HG03066 (cell line): ENCODE measurements at regions not wholly inside any gene's neighbourhood (a gene's known extent, or its start where the extent isn't known, plus 50 kb on each side); places are given as distances from the start of the nearest gene placed in this dataset.
"Not testable (repeated sequence)": the region's sequence is repeated elsewhere in the genome, so short reads cannot be mapped to it uniquely, and the experiment has no call there.

Source experiments
- ATAC-seq: cut with Tn5 transposase; IDR thresholded peaks from one replicate; pipeline ENCODE4 v1.9.1; 2021; ENCODE audit warnings: low read depth; ENCODE audit not compliant: unreplicated experiment

GRCh38 chr6:139528471-139528870, 154.0 kb upstream of the CITED2 start:
- no peak for ATAC-seq

GRCh38 chr6:139525415-139525814, 151.0 kb upstream of the CITED2 start:
- ATAC-seq = no peak

DNA sequence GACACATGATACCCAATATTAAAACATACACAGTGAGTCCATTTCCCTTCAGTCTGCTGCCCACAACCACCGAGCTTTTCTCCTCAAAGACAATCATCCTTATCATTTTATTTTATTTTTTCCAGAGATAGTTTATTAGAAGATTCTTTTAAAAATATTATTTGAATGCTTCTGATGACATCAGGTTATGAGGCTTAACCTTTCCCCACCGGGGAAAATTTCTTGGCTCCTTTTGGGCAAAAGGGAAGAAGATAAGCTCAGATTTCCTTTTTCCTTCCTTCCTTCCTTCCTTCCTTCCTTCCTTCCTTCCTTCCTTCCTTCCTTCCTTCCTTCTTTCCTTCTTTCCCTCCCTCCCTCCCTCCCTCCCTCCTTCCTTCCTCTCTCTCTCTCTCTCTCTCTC, 149.5 kb upstream of the CITED2 start:
- no peak for ATAC-seq

- ATAC-seq = no peak
Measured at GRCh38 chr6:139522511-139523220, 148.2 kb upstream of the CITED2 start.

GRCh38 chr6:139521338-139521737, 146.9 kb upstream of the CITED2 start:
- no peak for ATAC-seq

DNA sequence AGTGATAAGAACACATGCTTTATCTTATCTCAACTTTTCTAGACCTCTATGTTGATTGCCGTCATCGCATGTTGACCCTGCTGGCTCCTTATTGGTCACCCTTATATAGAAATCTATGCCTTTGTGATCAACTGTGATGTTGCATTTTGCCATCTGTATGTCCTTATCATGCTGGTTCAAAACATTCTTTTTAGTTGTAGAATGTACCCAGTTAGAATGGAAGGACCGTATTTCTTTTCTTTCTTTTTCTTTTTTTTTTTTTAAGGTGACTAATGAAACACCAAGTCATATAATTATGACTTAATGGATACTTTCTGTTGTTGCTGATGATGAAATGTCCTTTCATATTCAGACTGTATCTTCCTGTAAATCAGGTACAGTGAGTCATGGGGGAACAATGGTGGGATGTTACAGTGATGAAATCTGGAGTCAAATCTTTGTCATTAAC, 145.9 kb upstream of the CITED2 start:
- no peak for ATAC-seq

DNA sequence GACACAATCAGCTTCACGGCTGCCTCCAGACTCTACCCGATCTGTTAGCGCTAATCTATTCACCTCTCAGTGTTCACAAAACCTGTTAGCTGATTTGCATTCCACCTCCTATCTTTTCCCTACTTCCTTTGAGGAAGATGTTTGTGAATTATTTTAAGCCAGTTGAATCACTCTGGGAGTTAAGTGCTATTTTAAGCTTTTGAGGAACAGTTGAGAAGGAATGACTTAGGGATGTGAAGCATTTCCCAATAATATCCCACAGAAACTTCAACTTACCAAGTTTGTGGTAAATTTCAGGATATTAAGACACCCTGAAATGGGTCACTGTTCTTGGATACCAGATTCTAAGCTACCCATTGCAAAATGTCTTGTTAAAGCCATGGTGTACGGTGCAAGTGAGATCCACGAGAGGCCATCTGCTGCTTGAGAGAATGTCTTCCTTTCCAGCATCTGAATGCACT, 145.2 kb upstream of the CITED2 start:
- no peak for ATAC-seq

DNA sequence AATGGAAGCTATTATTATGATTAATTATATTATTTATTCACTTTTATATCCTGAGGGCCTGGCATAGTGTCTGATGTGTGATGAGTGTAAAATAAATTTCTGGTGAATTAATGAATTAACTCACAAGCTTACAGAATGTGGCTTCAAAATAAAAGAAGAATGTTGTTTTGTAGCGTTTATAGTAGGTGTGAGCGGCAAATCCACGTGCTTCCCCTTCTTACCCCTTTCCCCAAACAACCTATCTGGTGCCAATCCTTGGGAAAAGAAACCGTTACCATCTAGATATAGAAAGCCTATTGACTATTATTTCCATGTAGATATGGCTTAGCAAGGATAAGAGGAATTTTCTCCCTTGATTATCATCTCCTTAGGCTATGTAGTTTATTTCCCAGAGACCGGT, 144.6 kb upstream of the CITED2 start:
- no peak for ATAC-seq

- no peak for ATAC-seq
Measured at GRCh38 chr6:139518556-139519091, 144.2 kb upstream of the CITED2 start.

DNA sequence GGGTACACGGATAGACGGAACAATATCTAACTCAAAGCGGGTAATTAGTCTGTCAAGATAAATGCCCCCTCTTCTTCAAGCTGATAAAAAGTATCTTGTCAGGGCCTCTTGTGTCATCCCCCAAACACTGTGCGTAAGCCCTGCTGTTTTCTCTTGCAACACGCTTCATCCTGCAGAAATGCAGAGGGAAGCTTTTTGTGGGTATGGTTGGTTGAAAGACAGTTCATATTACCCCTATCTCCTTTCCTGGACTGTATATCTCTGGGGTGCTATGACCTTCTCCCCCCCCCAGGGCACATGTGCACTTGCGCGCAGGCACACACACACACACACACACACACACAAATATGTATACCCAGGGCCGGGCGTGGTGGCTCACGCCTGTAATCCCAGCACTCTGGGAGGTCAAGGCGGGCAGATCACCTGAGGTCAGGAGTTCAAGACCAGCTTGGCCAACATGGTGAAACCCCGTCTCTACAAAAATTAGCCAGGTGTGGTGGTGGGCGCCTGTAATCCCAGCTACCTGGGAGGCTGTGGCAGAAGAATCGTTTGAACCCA, 143.6 kb upstream of the CITED2 start:
- not testable (repeated sequence) for ATAC-seq

DNA sequence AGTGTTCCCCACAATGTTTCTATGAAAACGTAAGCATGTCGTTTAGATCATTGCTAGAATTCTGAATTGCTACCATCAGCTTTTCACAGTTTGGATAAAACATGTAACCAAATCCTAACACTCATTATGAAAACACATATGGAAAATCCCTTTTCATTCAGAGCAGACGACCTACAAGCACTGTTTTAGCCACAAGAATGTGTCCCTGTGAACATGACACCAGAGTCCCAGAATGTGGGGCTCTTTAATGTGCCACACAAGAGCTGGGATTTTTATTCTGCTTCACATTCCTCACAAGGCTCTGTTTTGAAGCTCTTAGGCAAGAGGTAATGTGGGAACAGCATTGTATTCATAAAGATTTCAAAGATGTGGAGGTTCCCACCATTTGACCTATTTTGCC, 141.1 kb upstream of the CITED2 start:
- ATAC-seq = no peak

DNA sequence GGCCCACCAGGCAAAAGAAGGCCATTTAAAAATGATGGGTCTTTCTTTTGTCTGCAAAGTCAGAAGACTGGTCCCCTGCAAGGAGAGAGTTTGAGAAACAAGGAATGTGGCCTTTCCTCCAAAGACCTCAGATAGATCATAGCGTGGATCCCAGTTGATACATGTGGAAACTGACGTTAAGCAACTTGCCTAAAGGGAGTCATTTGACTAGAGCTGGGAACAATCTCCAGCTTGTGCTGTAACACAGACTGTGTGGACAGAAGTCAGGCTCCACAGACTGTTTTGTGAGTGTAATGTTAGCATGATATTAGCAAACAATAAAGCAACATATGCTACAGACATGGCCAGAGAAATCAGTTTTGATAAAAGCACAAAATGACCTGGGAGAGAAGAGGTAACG, 140.4 kb upstream of the CITED2 start:
- no peak for ATAC-seq

GRCh38 chr6:139510040-139510790, 135.8 kb upstream of the CITED2 start:
- ATAC-seq = no peak

DNA sequence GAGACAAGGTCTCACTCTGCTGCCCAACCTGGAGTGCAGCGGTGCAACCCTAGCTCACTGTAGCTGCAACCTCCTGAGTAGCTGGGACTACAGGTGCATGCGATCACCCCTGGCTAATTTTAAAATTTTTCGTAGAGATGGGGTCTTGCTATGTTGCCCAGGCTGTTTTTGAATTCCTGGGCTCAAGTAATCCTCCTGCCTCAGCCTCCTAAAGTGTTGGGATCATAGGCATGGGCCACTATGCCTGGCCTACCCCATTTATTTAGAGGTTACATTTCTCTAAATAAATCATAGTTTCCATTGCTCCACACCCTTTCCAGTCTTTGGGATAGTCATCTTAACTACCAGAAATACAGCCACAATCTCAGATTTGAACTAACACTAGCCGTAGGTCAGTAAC, 134.7 kb upstream of the CITED2 start:
- ATAC-seq = no peak

GRCh38 chr6:139508576-139508975, 134.1 kb upstream of the CITED2 start:
- no peak for ATAC-seq

- ATAC-seq = no peak
Measured at GRCh38 chr6:139508023-139508422, 133.6 kb upstream of the CITED2 start.

DNA sequence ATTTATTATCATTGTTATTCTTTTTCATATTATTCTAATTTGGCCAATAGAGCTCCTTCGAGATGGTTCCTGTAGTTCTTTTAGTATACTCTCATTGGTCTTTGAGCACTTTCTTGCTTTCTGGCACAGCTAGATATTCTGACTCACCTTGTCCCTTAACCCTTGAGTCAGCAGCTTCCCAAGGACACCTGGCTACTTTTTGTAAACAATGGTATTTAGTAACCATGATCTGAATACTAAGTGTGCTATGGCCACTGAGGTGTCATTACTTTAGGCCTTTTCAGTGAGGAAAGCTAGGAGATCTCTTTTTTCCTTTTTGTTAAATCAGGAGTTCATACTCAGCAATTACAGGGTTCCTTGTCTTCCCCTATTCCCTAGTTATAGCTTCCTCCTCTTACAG, 126.5 kb upstream of the CITED2 start:
- ATAC-seq = no peak

DNA sequence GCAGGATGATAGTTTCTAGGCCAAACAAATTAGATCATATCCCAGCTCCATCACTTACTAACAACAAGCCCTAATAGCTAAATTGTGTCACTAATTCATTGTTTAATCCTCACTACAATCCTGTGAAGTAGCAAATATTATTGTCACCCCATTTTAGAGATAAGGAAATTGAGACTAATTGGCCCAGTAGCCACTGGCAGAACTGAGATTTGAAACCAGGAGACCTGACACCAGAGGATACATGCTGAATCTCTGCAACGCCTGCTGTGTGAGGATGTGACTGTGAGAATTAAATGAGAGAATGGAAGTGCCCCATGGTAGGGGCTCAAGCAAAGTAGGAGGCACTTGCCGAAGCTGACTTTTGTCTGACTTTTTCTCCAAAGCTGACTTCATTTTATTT, 124.3 kb upstream of the CITED2 start:
- no peak for ATAC-seq

DNA sequence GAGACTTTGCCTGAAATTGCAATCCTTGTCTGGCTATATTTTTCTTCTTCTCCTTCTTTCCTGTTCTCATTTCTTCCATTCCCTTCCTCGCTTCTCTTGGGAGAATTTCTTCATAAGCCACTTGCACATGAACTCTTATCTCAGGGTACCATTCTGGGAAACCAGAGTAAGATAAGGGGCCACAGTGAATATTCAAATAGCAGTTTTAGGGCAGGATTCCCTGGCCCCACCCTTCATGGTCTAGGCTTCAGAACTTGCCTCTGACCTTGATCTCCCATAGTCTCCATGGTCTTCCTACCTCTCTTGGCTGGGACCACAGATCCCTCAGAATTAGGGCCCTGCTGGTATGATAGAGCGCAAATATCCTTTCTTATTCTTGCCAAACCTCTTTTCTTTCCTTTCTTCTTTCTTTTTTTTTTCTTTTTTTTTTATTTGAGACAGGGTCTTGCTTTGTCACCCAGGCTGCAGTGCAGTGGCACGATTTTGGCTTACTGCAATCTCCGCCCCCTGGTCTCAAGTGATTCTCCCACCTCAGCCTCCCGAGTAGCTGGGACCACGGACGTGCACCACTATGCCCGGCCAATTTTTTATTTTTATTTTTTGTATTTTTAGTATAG, 123.0 kb upstream of the CITED2 start:
- no peak for ATAC-seq

GRCh38 chr6:139496654-139497344, 122.4 kb upstream of the CITED2 start:
- ATAC-seq = no peak
